GM12873 (cell line): ENCODE measurements at regions not wholly inside any gene's neighbourhood (a gene's known extent, or its start where the extent isn't known, plus 50 kb on each side); places are given as distances from the start of the nearest gene placed in this dataset.

ENCODE experiments used
- TF ChIP-seq, protein P1 (sequence below): IDR thresholded peaks from 2 replicates; pipeline ENCODE4 v1.5.1; 2012; ENCODE audit warnings: low read depth, mild to moderate bottlenecking, moderate library complexity, low read length, control low read depth; ENCODE audit not compliant: insufficient read depth; ENCODE audit errors: missing control alignments

DNA sequence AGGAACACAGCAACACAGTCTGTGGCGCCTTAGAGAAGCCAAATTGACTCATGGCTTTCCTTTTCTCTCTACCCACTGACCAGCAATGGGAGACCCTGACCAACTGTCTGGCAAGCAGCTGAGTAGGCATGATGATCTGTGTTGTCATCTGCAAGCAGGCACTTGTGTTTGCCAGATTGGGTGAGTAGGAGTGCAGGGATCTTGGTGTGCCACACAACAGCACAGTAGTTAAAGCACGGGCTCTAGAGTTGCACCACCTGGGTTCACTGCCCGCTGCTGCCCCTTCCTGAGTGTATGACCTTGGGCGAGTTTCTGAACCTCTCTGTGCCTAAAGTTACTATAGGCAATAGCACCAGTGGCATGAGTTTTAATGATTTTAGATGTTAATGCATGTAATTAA lies 95.7 kb upstream of the CD53 start:
- TF ChIP-seq, protein P1, sequence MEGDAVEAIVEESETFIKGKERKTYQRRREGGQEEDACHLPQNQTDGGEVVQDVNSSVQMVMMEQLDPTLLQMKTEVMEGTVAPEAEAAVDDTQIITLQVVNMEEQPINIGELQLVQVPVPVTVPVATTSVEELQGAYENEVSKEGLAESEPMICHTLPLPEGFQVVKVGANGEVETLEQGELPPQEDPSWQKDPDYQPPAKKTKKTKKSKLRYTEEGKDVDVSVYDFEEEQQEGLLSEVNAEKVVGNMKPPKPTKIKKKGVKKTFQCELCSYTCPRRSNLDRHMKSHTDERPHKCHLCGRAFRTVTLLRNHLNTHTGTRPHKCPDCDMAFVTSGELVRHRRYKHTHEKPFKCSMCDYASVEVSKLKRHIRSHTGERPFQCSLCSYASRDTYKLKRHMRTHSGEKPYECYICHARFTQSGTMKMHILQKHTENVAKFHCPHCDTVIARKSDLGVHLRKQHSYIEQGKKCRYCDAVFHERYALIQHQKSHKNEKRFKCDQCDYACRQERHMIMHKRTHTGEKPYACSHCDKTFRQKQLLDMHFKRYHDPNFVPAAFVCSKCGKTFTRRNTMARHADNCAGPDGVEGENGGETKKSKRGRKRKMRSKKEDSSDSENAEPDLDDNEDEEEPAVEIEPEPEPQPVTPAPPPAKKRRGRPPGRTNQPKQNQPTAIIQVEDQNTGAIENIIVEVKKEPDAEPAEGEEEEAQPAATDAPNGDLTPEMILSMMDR: no peak

DNA sequence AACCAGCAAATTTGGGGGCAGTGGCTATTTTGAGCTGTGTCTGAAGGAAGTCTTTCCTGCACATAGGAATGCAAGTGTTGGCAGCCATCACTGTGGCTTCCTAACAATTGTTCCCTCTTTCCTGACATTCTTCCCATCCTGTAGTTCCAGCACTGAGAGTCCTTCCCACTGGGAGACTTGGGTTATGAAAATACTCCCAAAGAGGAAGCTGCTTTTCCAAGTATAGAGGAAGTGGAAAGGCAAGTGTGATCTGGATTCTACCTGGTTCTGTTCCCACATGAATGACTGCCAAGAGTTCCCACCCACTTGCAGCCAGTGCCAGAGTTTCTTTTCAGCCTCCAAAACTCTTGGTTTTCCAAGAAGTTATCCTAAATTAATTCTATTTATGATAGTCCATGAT lies 98.5 kb upstream of the CD53 start:
- TF ChIP-seq, protein P1: no peak

DNA sequence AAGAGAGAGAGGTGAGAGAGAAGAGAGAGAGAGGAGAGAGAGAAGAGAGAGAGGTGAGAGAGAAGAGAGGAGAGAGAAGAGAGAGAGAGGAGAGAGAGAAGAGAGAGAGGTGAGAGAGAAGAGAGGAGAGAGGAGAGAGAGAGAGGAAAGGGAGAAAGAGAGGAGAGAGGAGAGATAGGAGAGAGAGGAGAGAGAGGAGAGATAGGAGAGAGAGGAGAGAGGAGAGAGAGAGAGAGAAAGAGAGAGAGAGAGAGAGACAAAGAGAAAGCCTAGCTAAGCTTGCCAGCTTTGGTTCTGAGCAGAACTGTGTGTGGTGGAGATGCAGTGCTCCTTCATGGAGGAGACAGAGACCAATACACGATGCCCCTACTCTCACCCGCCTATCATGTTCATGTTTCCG lies 99.1 kb upstream of the KCNA3 start:
- TF ChIP-seq, protein P1: no peak

DNA sequence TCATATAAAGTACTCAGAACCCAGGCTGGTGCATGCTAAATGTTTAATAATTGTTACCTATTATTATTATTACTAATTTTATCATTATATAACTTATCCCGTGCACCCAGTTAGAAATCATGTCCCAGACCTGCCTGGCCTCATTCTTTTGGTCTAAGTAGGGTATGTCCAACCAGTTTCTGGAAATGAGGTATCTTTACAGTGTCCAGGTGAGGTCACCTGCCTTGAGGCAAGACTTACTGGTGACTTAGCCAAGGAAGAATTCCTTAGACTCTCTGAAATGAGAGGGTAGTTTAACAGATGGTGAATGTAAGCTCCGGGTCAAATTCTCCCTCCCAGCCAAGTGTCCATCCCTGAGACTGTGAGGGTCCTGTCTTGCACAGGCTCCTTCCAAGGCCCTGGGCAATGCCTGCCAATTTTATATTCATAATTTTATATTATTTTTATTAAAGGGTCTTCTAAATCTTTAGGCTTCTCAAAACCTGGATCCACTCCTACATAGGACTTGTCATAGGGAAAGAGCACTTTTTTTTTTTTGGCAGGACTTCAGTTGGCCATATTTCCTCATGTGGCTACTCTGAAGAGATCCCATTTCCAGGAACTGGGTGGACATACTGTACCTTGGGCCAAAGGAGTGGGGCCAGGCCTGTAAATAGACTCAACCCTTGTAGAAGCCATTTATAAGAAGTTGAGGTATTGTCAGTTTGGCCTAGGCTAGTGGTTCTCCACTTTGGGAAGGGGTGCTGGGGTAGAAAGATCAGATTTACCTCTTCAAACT lies 96.7 kb upstream of the KCNA3 start:
- TF ChIP-seq, protein P1: no peak

DNA sequence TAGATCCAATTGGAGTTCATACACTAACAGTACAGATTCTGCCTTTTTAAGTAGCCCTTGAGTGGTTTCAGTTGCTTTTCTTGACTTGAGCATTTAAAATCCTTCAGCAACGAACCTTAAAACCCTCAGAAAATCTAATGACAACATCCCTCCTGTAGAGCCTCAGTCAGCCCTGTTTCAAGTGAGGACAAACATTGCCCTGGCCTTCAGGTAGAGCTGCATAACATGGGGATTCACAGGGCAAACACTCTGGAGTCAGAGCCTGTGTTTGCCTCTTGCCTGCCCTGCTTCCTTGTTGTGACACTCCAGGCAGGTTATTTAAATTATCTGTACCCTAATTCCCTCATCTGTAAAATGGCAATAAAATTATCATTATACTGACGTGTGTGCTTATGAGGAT lies 96.1 kb upstream of the KCNA3 start:
- TF ChIP-seq, protein P1: no peak

DNA sequence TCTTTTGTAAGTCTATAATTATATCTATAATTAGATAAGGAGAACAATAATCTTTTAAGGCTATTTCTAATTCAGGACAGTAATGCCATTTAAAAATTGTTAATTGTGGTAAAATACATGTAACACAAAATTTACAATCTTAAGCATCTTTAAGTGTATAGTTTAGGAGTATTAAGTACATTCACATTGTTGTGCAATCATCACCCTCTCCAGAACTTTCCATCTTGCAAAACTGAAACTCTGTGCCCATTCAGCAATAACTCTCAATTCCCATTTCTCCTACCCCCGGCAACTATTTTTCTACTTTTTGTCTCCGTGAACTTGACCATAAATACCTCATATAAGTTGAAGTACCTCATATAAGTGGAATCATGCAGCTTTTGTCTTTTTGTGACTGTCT lies 93.9 kb upstream of the KCNA3 start:
- TF ChIP-seq, protein P1: no peak

DNA sequence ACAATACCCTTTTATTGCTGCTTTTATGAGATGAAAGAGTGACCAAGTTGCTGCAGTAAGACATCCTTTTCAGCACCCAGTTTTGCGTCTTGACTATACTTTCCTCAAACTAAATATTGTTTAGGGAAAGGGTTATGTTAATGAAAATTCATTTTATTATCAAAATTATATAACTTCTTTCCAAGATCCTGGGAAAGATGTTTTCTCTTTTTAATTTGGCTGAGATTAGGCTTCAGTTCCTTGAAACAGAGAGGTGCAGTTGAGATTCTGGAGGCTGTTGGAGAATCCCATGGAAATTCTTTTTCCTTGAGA lies 91.6 kb upstream of the KCNA3 start:
- TF ChIP-seq, protein P1: no peak
